HCEC 1CT (cell line): ENCODE measurements at regions not wholly inside any gene's neighbourhood (a gene's known extent, or its start where the extent isn't known, plus 50 kb on each side); places are given as distances from the start of the nearest gene placed in this dataset.

Experiments used
- DNase-seq: peaks from one replicate; pipeline ENCODE4 v3.0.0-alpha.2; 2017

DNA sequence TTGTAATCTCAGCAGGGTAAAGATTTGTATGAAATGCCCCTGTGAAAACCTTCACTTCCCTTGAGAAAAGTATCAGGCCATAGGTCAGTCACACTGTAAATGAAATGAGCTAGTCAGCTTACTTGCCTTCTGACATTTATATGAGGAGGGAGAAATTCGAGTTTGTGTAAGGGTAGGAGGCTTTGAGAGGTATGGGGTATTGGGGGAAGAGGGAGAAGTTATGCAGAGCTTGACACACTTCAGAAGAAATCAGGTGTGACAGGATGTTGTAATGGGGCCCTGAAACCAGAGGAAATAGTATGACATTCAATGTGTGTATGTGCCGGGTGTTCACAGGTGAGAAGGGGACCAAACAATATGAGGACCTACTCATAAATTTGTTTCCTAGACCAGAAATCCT is 64.2 kb upstream of the CCN6 start:
- no peak for DNase-seq

DNA sequence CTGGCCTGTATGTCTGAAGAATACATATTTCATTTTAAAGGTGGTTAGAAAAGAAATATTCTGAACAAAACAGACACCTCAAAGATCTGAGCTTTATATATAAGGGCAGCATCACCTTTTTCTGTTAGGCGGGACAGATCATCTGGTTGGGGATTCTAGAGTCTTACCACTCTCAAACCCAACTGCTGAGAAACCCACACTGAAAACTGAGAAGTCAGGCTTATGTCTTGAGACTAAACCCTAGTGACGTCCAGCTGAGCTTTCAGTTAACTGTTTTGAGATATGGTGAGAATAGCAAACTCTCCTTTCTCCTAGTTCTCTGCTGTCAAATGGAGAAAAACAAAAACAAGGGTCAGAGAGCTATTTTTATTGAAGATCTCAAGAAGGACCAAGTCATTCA is 63.7 kb upstream of the CCN6 start:
- no peak for DNase-seq

DNA sequence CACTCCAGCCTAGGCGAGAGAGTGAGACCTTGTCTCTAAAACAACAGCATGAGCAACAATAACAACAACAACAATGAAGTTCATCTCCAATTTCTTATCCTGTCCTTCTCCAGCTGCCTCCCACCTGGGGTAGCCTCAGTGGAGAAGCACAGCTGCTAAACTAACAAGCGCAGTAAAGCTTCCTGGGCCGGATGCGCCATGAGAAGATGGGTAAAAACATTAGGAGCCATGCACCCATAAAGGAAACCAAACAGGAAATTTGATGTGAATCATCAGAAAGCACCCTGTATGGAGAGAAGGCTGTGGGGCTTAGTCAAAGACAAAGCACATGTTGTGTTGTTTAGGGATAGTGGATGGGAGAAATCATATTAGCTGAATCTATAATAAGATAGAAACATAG is 61.1 kb upstream of the CCN6 start:
- DNase-seq, result peak; percentile 47

DNA sequence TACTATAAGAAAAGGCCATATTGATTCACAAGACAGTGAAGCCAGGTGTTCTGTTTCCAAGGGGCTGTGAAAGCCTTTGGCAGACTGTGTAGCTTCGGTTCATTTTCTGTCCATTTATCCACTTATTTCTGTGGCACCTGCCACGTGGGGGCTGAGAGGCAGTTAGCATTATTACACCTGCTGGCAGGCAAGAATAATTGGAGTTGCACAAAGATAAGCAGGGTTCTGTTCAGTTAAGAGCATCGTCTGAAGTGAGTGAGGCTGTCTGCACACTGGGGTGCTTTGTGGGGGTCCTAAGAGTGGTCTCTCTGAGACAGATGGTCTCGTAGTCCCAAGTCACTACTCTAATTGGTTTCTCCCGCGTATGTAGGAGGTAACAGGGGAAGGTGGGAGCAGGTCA is 60.6 kb upstream of the CCN6 start:
- no peak for DNase-seq

DNA sequence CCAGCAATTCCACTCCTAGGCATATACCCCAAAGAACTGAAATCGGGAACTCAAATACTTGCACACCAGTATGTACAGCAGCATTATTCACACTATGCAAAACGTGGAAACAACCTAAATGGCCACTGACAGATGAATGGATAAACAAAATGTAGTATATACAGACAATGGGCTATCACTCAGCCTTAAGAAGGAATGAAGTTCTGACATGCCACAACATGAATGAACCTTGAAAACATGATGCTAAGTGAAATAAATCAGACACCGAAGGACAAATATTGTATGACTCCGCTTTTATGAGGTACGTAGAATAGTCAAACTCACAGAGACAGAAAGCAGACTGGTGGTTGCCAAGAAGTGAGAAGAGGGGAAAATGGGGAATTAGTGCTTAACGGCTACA is 59.1 kb upstream of the CCN6 start:
- no peak for DNase-seq

DNA sequence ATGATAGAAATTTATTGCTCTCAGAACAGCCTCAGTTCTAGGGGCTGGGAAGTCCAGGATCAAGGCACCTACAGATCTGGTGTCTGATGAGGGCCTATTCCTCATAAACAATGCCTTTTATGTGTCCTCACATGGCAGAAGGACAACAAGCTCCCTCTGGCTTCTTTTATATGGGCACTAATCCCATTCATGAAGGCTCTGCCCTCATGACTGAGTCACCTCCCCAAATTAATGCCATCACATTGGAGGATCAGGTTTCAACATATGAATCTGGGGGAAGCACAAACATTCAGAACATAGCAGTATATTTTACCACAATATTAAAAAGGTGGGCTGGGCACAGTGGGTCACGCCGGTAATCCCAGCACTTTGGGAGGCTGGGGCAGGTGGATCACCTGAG is 58.5 kb upstream of the CCN6 start:
- peak; percentile 47 for DNase-seq

DNA sequence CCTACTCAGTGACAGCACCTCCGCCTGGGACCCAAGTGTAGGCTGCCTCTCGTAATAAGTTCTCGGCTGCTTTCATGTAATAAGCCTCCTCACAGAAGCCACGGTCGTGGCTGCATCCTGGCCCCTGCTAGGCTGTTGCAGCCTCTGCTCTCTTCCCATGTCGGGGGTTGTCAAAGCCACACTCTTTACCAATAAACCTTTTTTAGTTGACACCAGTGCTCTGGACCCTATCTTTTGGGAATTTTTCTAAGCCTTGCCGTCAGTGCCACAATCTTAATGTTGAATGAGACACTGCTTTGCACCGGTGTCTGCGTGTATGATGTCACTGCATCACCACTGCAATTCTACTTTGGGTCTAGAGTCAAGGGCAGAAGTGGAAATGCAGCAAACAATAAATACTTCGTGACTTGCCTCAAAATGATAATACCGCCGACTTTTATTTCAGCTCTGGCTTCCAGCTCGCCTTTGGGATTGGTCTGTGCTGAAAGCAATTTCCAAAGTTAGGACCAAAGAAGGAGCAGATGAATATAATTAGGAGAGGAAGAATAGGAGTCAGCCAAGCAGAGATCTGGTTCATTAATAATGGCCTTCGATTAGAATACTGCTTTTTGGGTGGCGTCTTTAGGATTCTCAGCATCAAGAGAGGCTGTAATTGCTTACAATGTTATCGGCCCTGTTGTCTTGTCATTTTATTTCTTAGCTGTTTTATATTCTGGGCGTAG is 57.6 kb upstream of the CCN6 start:
- no peak for DNase-seq

DNA sequence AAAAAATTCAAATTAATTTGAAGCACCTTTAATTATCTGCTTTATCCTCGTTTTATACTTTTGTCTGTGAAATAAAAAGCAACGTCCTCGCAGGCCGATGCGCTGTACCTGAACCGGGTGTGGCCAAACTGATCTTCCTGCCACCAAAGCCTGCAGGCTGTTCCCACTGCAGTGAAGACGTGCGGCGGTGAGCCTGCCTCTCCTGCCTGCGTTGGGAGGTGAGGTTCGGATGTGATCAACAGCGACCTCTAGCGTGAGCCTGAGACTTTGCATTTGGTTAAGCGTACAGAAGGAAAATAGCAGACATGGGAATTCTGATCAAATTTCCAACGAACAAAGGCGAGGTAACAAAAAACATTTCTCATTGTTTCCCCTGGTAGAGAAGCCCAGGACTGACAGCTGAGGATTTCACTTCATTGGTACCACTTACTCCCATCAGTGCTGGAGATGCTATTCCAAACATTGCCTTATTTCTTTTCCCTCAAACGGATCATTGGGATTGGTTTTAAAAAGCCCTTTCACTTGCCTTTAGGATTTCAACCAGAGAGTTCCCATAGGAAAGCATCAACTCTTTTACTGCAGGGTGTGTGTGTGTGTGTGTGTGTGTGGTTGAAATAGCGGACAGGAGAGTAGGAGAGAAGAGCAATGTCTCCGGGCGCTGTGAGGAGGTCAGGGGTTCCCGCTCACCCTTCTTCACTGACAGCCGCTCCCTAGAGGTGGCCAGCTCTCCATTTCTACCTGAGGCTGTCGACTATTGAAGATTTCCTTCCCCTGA is 56.6 kb upstream of the CCN6 start:
- DNase-seq, result peak; percentile 71

DNA sequence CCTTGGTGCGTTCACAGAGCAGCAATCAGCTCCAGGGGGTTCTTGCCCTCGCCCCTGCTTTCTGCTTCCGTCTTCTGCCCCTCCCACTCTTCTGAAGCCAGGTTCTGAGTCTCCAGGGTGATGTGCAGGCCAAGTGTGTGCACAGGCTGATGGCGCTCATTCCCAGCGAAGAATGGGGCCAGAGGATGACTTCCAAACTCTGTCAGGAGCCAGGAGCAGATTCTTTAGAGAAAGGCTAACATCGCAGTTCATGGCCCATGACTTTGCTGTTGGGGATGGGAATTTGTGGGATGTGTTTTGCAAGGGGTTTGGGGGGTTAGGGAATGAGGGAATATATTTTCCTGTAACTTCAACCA is 56.1 kb upstream of the CCN6 start:
- no peak for DNase-seq

DNA sequence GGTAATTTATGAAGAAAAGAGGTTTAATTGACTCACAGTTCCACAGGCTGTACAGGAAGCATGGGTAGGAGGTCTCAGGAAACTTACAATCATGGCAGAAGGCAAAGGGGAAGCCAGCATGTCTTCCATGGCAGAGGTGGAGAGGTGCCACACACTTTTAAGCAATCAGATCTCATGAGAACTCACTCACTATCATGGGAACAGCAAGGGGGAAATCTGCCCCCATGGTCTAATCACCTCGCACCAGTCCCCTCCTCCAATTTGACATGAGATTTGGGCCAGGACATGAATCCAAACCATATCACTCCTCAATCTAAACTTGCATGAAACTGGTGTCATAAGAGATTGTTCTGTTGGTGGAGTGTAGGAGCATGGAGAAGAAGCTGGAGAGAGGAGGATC is 51.6 kb upstream of the CCN6 start:
- no peak for DNase-seq
